LHCN-M2 (cell line): ENCODE measurements at regions not wholly inside any gene's neighbourhood (a gene's known extent, or its start where the extent isn't known, plus 50 kb on each side); places are given as distances from the start of the nearest gene placed in this dataset.

Experiments
- DNase-seq: peaks from one replicate; pipeline ENCODE4 v3.0.0-alpha.2; 2012; ENCODE audit warnings: low read depth

DNA sequence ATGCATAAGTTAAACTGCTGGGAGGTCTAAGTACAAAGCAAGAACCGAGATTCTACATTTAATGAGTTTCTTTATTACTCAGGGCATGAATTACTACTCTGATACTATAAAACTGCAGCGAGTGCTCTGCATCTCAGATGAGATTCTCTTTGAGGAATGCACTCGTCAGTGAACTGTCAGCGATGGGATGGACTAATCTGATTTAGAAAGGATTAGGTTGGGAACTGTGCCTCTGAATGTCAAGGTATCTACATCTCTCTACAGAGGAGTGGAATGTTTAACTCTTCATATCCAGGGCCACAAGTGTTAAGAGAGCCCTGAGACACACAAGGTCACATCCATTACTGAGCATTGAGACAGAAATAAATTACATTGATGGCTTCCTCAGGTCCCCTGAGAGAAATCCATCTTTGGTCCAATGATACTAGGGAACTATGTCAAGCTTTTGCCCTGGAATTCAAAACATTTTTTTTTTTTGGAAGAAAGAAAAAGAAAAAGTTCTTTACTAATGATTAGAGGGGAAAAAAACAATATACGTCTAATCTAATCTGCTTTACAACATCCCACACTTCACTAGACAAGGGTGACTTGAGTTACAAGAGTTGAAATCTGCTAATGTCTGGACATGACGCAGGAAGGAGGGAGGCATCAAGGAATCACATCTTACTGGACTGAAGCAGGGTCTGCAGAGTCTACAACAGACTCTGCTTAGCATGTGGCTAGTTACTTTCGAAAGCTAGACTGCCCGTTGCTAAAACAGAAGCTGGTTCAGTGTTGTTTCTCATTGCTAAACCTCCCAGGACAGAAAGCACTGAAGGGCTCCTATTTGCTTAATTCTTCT is 270.0 kb upstream of the TLE4 start:
- no peak for DNase-seq

DNA sequence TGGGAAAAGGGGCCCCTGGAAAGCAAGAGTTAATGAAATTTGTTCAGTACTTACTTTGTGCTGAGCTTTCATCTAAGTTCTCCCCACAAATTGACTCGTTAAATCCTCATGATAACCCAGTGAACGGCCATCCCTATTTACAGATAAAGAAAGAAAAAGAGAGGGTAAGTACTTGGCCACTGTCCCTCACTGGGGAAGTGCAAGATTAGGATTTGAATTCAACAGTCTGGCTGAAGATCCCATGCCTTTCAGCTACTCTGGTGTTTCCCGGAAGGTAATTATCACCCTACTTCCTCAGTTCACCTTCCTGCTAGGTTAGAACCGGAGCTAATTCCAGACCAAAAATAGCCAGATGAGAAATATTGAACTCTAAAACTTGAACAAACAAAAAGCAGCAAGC is 269.2 kb upstream of the TLE4 start:
- DNase-seq = no peak

DNA sequence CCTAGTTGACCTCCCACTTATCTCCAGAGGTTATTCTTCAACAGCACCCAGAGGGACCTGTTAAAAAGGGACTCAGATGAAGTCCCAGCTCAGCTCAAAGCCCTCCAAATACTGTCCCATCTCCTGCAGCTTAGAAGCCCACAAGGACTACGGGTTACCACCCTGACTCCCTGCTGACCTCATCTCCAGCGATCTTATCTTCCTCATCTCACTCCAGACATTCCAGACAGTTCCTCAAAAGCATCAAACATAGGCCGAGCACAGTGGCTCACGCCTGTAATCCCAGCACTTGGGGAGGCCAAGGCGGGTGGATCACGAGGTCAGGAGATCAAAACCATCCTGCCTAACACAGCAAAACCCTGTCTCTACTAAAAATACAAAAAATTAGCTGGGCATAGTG is 263.8 kb upstream of the TLE4 start:
- no peak for DNase-seq

DNA sequence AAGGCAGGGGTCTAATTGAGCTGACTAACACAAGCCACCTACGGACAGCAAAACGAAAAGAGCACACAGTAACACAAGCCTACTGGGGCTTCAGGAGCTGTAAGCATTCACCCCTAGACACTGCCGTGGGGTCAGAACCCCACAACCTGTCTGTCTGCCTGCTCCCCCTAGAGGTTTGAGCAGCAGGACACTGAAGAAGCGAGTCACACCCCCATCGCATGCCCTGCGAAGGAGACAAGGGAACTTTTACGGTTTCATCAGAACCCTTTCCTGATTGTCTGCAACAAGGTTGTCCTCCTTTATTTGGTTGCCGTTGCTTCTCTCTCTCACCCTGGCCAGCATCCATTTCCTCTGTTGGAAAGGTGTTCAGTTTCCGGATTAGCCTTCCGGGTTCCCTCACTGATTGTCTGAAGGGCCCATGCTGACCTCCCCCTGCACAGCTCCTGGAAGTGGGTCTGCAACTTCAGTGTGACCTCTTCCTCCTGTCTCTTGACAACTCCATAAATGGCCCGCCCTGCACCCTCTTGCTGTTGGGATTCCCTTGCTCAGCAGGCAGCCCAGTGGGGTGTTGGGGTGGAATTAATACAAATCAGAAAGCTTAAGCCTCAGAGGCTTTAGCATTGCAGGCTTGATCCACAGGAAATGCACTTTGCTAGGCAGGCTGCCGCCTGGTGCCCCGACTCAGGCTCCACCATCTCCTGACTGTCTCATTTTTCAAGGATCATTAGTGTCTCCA is 258.9 kb upstream of the TLE4 start:
- no peak for DNase-seq

DNA sequence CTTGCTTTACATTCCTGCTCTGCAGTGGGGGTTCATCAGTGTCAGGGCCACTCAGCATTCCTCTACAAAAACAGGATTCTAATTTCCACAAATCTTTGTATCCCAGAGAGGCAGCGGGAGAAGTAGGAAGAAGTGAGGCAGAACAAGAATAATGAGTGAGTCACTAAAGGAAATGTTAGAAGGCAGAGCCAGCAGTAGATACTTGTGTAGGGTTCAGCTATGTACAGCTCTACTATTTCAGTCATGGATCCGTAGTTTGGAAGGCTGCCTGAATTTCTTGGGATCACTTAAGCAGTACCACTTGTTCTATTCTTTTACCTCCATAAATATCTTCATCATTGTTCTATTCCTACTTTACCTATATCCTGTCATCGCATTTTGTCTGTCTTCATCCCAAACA is 246.3 kb upstream of the TLE4 start:
- DNase-seq = no peak

DNA sequence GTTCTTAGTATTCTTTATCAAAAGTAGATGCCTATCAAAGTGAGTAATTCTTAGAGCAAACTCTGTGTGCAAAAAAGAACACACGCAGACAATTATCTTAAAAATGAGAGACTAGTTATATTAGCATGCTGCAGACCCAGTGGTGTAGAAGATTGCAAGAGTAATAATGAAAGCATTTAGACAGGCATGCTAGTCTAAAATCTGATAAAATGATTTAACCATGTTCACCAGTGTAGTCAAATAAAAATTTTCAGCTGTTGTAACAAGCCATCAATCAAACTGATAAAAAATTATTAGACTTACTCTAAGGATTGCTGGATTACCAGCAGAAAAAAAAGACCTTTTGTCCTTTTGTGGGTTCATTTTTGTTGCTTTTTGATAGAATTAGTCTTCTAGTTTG is 241.9 kb upstream of the TLE4 start:
- DNase-seq = no peak

DNA sequence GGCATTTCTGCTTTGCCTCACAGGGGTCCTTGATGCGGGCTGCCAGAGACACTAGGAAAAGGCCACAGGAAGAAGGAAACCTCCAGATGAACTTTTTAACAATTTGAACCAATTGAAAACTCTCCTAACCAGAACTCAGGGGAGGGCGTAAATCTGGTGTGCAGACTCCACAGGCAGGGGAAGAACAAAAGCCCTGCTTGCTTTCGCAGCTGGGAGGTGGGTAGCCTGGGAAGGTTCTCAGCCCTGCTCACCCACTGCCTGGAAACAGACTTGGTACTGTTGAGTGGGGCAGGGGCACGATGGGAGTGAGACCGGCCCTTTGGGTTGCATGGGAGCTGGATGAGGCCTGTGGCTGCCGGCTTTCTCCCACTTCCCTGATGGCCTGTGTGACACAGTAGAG is 237.8 kb upstream of the TLE4 start:
- no peak for DNase-seq

DNA sequence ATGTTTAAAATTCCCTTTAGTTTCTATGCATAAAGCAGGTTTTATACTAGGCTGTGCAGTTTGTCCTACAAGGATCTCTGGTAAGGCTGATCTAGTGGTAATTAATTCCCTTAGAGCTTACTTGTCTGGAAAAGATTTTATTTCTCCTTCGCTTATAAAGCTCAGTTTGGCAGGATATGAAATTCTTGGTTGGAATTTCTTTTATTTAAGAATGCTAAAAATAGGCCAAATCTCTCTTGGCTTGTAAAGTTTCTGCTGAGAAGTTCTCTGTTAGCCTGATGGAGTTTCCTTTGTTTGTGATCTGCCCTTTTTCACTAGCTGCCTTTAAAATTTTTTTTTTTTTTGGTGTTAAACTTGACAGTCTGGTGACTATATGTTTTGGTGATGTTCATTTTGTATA is 237.1 kb upstream of the TLE4 start:
- DNase-seq = no peak

DNA sequence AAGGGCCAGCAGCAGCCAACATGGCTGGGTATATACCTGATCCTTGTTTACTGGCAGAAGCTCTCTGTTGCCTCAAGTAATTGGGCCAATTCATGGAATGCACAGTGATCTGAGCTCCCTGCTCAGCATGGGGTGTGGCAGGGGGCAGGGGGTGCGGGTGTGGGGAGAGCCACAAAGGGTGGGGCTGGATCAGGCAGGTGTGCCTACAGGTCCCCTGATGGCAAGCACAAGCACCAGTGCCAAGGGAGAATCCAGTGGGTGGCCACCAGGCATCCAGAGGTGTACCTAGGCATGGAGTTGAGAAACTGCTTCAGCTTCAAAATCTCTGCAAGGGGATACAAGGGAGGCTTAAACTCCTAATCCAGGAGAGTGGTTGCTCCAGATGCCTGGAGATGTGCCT is 235.8 kb upstream of the TLE4 start:
- DNase-seq = no peak

DNA sequence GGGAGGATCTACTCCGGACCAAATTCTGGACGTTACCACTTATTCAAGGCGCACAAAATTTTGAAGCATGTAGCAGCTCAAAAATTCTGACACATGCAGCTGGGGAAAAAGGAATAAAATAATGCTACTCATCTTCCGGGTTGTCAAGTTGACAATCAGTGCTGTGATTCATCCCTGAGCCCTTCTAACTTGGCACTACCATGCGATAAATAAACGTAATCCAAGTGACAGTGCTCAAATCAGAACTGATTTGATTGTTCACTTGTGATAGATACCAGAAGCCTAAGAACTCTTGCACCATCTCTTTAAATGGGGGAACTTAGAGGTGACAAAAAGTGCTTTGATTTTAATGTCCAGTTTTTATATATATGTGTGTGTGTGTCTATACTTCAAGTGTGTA is 230.2 kb upstream of the TLE4 start:
- no peak for DNase-seq

DNA sequence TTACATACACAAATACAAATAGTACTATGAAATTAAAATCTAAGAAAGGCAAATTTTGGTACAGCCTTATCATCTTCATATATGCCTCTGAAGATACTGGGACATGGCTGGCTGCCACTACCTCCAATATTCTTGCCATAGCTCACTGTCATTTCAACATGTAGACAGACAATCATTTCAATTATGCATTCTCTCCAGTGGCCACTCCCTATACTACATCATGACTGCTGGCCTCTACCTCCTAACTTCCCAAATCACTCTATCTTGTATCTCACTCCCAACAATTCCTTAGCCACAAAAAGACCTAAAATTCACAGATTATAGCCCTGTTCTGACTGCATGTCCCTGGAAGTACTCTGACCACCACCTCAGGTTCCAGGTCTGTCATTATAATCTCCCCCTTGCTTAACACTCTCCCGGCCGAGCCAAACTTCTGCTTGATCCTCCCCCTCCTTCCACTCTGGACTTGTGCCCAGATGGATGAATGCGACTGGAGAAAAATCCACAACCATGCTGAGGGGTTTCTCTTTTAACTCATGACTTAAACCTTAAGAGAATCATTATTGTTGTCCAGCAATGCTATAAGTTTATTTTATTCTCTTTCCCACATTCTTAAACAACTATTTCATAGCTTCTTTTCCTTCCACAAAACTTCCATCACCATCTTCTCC is 225.3 kb upstream of the TLE4 start:
- no peak for DNase-seq

DNA sequence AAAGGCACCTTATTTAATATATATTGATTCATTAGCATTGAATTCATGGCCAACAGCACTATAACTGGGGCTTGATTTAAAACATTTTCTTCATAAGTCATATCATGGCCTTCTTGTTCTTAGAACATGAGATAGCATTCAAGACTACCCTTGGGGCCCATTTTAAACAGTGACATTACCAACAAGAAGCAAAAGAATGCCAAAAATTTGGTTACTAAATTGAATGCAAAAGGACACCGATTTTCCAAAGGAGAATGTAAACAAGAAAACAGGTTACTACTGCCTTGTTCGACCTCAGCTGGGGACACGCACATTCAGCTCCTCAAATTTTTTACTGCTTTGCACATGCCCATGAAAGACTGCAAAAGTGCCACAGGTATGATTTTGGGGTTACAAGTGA is 219.4 kb upstream of the TLE4 start:
- DNase-seq = no peak

DNA sequence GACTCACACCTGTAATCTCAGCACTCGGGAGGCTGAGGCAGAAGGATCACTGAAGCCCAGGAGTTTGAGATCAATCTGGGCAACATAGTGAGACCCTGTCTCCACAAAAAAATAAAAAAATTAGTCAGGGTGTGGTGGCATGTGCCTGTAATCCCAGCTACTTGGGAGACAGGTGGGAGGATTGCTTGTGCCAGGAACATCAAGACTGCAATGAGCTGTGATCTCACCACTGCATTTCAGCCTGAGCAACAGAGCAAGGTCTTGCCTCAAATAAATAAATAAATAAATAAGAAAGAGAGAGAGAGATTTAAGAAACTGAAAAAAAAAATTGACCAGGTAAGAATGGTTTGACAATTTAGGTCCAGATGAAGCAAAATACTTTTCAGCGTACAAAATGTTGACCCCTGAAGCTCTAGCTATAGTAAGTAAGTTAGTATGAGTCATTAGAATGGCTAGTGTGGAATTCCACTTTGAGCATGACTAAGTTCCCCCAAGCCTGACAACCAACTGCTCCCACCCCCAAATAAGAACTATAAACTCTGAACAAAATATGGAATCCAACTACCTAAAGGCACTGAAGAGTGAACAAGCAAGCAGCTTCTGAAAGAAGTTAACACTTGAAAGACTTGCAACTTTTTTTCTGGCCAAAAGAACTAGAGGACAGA is 217.8 kb upstream of the TLE4 start:
- DNase-seq = peak; percentile 79

DNA sequence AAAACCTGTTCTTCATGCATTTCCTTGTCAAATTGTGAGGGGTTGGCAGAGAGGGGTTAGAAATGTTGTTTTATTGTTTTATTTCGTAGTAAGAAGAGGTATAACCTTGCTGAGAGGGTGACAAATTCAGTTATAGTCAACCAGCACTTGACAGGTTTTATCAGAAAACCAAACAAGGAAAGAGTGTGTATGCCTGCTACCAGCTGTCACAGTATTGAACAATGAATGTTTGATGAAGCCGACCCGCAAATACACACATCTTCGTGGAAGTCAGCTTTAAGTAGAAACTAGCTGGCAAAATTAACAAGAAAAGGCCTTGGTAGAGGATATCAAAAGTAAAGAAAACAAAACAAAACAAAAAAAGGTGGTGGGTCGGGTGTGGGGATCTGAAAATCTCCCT is 214.6 kb upstream of the TLE4 start:
- no peak for DNase-seq

DNA sequence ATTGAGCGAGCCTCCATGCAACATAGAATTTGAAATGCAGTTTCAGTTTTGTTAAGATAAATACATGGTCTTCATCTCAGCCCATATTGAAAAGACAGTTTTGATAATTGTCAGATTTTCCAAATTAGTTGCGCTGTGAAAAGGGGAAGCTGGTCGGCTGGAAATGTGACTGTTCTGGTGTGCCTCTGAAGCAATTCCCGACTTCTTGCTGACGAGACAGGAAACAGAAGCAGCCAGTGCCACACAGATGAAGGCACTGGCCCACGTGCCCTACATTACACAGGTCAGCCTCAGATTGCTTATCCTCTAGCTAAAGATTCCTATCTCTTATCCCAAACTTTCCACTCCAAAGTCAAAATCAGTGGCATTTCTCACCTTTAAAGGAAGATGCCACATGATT is 214.1 kb upstream of the TLE4 start:
- no peak for DNase-seq

DNA sequence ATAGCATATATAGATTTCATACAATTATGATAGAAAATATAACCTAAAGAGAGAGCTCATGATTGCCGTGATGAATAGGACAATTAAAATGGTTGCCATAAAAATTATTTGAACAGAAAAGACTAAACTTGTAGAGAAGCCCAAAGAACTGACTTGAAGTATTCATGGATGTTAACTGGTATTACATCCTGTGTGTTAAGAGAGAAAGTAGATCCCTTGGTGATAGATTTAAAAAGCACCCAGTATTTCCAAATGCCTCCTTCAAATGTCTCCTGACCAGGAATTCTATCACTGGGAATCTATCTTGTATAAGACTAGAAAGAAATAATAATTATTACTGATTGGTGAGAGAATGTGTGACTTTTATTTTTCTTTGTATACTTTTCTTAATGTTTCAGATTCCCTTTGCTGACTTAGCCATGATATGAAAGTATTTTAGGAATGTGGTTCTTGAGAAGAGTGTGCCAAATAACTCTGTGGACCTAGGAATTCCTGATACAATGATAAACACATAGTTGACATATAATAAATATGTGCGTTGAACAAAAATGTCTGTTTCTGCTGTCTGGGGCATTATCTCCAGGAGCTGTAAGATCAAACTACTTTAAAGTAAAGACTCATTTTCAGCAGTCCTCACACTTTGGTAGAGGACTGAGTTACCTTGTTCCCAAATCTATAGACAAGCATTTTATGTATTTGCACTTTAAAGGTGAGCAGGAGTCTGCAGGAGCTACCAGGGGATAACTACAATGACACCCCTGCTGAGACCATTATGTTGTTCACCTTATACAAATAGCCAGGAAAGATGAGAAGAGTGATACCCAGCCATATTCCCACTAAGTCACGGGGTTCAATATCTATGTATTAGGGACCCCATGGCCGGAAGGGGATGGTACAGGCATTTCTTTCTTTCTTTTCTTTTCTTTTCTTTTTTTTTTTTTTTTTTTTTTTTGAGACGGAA is 211.1 kb upstream of the TLE4 start:
- peak; percentile 31 for DNase-seq

DNA sequence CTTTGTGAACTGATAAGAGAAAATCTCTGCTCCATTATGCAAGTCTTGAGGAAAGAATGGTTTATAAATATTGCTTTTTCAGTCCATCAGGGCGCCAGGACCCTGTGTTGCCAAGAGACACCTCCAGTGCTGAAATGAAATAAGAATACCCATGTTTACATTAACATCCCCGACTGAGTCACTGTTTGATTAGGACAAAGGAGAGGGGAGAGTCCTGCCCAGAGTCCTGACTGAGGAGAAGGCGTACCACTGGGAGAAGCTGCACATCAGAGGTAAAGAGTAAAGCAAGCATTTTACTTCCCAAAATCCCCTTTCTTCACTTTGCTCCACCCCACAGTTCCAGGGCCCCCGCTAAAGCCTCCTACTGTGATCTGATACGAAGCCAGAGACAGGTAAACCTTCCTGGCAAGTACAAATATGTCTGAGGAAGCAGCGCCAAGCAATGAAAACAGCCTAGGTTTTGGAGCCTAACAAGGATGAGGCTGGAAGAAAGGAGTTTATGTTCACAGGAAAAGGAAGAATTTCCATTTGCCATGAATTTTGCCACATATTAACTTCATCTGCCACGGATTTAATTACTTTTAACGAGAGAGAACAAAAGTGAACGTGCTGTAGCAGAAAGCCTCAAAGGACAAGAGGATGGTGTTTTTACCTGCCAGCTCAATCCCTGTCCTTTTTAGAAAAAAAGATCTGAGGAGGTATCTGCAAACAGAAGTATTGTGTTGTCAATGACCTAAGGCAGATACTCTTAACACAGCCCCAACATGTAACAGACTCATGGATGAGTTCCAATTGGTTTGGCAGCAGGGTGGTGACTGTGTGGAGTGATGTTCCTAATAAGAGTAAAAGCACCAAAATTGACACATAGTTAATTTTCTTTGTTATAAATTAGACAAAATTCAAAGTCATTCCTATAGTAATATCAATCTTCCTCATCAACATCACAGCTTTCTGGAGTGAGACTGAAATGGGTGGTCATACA is 209.4 kb upstream of the TLE4 start:
- DNase-seq = peak; percentile 22

DNA sequence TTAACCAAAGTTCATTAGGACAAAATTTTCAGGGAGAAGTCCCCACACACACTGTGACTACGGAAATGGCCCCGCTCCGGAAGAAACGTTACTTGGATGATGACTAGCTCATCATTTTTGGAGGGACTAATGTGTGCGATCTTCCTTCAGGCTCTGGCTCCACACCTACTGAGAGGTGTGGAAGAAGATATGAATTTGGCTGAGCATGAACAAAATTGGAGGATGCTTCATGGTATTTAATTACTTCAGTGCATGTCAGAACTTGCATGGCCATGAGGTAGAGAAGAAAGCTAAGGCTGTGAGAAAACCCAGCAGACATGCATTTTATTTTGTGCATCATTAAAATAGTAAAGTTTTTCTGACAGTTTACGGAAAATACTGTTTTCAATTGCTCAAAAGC is 202.1 kb upstream of the TLE4 start:
- no peak for DNase-seq

DNA sequence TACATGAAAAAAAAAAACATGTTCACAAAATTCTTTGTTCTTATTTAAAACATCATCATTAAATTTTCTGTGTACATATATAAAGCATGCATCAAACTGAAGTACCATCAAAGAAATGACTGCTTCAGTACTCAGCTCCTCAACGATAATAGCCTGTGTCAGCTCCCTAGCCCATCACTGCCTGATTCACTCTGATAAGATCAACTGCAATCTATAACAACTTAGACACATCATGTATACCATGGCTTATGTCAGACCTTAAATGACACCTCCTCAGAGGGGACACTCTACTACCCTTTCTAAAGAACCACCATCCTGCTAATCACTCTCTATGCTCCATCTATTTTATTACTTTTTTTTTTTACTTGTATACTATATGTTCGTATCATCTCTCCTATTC is 200.5 kb upstream of the TLE4 start:
- DNase-seq = no peak
